Kidney glomerular epithelial cell (primary cell): ENCODE measurements at regions not wholly inside any gene's neighbourhood (a gene's known extent, or its start where the extent isn't known, plus 50 kb on each side); places are given as distances from the start of the nearest gene placed in this dataset.

Experiments used
- DNase-seq: peaks from one replicate; lab custom pipeline; 2025; lab: John Stamatoyannopoulos, UW

DNA sequence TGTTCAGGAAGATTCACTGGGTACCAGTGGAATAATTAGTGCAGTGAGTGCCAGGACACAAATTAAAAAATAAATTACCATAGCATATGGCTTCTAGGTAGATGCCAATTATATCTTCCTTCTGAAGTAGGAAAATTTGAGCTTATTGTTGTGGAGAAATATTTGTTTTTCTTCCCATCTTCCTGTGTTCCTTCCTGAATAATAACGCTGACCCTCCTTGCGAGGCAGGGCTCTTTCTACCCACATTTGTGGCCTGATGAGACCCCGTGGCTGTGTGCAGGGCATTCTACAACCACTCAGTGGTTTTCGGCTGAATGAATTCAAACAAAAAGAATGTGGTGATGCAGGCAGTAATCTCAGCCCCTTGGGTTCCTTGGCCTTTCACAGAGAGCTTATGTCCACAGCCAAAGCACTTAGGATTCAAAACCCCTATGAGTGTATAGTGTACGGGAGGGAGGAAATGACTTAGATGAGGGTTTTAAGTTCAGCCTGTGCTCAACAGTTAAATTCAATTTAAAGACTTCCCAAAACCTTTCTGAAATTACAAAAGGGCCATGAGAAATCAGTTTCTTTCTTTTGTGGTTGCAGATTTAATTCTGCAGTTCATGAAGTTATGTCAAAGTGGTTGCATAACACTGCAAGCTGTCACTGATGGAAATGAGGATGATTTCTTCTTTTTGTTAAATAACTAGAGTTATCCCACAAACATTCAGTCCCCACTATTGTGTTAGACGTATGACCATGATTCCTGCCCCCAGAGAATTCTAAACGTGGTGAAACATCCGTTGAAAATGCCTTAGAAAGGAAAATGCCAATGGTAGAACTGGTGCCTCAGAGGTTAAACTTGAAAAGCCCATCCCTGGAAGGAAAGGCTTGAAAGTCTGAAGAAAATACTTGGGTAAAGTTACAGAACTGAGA is 255.3 kb downstream of the FZD1 start:
- DNase-seq: peak; percentile 10

DNA sequence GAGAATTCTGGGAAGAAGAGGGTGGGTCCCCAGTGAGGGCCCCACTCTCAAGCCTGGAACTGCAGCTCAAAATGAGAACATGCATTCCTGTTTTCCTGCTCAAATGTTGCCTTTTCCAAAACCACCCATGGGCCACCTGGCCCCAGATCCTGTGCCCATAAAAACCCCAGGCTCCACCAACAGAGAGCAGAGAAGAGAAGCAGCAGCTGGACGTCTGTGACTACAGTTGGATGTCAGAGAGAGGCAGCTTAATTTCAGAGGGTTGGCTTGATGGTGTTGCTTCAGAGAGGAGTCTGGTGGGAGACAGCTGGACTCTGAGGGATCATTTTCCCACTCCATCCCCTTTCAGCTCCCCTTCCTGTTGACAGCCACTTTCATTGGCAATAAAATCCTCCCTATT is 256.4 kb downstream of the FZD1 start:
- no peak for DNase-seq

DNA sequence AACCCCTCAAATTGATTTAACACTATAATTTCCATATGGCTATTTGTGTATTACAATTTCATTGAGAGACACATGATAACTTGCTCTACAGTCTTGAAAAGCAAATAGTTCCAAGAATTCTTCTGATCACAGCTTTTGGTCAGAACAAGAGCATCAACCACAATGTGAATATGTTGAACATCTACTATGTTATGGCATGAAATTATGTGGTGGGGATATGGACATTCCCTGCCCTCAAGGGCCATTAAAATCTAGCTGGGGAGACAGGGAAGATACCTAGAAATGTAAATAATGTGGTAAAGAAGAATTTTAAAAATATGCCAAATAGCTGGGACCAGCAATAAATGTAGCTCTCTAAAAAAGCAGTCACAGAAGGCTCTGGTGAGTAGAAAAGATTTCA is 262.2 kb downstream of the FZD1 start:
- DNase-seq: no peak

DNA sequence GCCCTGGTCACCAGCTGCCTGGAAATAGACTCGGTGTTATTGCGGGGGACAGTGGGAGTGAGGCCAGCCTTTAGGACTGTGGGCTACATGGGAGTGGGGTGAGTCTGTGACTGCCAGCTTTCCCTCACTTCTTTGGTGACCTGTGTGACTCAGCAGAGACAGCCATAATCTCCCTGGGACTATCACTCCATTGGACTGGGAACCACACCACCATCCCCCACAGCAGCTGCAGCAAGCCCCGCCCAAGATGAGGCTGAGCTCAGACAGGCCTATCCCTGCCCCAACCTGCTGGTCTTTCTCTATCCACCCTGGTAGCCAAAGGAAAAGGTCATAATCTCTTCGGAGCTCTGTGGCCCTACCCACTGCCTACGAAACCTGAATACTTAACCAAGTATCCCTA is 263.2 kb downstream of the FZD1 start:
- no peak for DNase-seq

DNA sequence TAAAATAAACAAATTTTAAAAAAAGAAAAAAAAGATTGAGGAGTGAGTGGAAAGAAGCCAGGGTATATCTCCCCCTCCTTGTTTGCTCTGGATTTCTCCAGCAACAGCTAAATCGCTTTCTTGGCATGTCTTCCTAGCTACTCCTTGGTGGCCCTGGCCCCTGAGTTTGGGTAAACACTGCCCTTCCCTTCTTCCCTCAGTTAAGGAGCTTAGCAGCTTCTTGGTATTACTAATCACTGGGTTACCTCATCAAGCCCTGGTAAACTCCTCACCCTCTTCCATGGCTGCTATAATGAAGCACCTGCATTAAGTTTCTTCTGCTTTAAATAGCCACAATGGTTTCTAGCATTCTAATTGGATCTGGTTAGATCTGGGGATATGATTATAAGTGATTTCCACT is 269.8 kb downstream of the FZD1 start:
- no peak for DNase-seq

DNA sequence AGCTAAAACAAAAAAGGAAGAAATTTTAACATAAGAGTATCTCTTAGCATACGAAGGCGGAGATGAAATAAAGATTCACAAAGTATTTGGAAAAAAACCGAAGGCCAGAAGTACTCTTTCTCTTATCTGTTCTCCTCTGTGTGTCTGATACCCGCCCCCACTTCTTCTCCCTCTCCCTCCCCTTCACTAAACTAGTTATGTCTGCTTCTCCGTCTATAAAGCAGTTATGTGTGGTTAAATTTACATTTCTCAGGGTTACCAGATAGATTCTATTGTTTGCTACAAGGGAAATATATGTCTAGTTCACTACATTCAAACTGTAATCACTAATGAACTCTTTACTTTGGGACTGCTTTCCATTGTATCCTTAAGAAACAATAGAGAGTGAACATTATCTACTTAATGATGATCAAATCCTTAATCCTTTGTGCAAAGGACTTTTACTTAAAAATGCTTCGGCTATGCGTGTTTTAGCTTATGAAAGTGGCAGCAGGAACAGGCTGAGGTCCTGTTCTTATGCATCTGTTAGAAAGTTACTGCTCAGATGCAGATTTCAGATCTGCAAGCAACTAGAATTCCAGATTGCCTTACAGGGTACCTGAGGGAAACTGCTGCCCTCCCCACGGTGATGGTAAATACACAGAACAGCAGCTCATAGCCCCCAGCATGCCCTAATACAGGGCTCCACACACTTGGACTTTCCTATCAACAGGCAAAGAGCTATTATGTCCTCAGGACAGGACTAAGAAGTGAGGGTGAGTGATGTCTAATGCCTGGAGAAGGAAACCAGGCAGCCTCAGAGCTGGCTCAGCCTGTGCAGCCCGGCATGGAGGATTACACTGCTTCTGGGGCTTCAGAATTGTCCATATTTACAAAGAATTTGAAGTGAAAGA is 273.3 kb downstream of the FZD1 start:
- no peak for DNase-seq

DNA sequence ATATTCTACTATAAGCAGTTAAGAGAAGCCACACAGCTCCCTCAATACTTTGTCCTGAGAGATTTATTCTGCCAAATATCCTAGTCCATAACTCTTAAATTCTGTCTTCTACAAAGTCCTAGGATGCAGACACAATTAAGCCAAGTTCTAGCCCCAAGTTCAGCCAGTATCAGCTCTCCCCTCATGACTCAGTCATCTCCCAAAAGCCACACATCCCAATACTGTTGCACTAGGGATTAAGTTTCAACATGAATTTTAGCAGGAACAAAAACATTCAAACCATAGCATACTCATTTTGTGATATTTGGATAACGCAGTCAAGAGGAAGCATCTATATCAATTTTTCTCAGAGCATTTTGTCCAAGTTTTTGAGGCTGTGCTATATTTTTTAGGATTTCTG is 277.4 kb downstream of the FZD1 start:
- no peak for DNase-seq

DNA sequence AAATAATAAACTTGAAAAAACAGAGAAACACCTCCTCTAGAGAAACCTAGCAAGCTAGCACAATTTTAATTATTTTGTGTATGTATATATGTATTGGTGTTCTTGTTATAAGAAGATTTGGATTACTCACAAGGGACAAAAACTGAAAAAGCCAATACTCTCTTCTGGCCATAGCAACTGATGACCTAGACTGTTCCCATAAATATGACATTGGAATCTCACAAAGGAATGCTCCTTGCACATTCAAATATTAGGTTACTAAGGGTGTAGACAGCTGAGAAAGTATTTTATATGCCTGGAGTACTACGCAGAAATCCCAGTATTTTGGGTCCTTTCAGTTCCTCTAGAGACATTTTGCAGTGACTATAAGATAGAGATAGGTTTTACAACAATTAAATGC is 279.4 kb downstream of the FZD1 start:
- DNase-seq: no peak

DNA sequence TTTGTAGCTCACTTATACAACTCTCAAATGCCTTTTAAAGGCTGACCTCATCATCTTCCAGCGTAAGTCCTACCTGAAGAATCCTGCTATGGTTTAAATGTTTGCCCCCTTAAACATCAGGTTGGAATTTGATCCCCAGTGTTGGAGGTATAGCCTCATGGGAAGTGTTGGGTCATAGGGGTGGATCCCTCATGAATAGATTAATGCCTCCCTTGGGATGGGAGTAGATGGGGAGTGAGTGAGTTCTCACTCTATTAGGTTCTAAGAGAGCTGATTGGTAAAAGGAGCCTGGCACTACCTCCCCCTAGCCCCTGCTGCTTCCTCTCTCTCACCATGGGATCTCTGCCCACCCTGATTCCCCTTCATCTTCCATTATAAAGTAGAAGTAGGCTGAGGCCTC is 285.6 kb downstream of the FZD1 start:
- DNase-seq: no peak

DNA sequence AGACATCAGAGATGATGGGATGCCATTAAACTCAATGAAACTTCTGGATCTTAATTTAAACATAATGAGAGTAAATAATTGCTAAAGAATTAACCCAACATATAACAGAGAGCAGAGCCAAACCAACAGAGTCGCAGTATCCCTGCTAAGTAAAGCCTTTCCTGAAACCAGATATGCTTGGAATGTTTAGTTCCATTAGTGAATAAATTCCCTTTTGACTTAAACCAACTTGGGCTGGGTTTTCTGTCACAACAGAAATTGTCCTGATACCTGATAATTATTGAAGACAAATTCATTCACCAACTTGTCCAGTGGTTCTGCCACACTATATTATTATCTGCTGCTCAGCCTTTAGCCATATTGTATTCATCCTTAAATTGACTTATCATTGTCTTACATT is 286.7 kb downstream of the FZD1 start:
- DNase-seq: no peak

DNA sequence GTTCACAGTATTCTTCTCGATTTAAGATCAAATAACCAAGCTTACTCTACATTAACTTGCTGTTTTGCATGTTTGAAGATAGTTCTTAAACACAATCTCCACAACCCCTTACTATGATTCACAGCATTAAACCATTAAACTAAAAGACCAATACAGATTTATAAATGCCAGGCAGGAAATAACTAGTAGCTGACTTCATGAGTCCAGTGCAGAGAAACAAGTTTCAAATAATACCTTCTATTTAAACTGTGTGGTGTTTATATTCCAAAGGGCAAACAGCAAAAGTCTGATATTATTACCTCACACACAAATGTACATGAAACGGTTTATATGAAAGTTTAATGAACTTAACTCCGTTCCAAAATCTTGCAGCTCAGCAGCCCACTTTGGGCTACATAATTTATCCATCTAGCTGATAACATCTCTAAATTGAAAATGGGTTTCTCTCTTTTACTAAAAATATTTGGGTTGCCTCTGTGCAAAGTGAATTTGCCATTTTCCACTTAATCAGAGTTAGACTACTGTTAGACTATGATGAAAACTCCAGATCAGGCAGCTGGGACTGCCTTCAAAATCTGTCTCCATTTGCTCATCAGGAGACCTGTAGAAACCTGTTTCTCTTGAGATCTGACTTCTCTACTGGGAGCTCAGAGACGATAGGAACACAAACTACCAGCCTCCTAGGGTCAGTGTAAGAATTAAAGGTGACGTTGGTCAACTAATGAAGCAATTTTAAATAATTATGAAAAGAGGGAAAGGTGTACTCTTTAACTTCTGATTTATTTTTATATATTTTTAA is 287.3 kb downstream of the FZD1 start:
- DNase-seq: no peak

DNA sequence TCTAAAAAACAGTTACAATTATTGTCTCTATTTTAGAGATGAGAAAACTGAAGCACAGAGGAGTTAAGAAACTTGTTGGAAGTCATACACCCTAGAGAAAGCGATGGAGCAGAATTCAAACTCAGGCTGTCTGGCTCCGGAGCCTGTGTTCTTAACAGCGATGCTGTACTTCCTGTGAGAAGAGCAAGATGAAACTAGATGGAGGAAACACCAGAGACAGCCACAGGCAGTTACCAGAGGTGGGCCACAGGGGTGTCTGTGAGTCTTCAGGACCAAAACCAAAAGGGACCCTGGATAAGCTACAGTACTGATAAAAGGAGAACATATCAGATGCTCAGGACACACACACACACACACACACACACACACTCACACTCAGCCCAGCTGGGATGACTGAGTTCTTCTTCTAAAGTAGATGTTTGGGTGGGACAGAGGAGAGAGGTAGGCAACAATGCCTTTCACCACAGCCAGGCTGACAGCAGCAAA is 289.2 kb downstream of the FZD1 start:
- DNase-seq: no peak

DNA sequence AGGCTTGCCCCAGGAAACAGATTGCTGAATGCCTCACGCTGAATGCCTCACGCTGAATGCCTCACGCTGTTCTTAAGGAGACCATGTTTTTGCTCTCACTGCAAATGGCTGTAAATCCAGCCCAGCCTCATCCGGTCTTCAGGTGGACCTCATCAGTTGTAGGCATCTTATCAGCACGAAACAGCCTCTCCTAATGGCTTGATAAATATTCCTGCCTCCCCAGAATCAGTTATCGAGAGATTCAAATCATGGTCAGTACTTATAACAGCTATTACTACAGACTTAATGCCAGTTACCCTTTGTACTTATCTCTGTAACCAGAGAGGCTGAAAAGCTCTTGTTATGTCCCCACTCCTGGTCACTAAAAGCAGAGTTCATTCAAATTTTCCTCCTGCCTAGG is 290.6 kb downstream of the FZD1 start:
- no peak for DNase-seq

DNA sequence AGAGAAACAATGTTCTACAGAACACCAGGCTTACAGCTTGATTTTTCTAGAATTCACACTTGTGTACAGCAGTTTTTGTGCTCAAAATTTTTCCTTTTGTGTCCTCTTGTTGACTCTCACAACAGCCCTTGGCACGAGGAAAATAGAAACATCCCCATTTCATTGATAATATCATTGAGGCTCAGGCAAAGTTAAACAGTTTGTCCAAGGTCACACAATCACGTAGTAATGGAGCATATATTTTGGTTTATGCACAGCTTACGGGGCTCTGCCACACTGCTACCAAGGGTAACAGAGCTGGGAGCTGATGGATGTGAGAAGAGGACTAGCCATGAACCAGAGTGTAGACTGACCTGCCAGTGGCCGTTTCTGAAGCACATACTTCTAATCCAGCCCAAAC is 292.0 kb downstream of the FZD1 start:
- DNase-seq: no peak

DNA sequence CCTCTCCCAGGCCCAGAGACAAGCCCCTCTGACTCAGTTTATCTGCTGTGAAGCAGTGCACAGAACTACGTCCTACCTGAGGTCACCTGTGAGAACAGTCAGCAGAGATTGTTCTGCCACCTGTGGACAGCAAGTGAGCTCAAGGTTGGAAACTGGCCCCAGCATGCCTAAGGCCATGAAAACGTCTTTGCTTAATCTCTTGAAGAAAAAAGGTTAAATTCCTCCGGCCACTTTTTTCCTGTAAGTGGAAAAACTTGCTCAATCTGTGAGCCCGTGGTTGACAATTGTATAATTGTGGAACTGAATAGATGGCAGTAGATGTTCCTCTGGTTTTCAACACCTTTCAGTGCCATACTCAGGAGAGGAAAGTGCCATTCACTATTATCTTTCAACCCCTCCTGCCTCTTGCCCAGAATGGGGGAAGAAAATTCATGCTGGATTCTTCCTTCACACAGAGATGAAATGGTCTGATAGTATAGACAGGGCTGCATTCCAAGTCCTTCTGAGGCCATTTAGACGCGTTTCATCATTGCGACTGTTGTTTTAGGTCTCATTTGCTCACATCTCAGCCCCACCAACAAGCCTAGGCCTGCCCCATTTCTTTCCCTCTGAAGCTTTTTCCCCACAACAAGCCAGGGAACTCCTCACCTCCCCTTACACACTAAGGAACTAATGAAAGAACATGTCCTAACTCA is 292.9 kb downstream of the FZD1 start:
- DNase-seq: no peak

DNA sequence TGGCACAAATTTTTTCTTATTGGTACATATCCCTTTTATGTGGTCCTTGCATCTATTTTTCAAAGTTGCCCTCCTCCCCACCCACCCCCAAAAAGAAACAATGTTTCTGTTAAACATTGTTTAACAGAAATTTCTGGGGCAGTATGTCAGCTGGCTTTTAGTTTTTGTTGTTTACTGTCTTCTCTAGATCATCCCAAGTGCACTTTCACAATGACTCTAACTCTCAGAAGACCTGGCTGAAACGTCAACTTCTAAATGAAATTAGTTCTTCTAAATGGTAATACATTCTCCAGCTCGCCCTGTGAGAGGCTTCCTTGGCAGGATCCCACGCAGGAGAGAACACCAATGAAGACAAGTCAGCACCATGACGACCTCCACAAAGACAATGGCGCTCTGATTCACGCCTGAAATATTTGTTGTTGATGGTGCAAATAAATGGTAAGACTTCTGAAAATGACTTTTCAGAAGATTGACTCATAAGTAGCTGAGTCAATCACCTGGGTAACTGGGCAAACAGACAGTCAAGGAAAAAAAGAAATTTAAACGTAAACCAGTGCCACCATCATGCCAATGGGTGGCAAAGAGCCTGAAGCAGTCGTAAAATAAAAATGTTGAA is 293.7 kb downstream of the FZD1 start:
- DNase-seq: peak; percentile 93

DNA sequence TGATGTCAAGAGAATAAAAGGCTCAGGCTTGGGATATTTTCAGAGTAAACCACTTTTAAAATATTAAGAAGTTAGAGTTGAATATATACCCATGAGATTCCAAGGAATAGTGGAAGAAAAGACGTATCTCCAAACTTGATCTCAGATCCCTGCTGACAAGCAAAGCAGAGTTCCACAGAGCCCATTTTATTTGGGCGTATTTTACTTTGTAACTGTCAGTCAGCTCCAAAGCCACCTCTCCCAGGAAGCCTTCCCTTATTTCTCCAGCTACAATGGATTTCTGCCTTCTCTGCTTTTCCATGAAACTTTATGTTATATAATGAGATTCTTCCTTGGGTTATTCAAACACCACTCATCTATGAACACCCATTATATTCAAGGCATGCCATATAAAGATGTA is 295.7 kb downstream of the FZD1 start:
- no peak for DNase-seq

DNA sequence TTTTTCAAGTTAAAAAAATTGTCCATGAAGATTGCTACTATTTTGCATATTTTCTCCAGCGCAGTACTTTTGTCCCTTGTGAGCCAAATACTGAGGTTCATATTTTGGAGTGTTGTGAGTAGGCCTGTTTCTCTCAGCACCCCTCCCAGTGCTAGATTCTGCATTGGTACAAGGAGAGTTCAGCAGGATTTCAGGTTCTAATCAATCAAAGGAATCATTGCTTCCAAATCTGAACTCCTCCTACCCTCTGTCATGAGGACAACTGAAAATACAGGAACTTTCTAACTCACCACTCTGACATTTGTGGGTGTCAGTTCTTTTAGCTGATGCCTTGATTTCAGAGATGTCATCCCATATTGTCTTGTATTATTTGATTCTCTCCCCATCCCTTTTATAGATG is 299.9 kb downstream of the FZD1 start:
- no peak for DNase-seq

DNA sequence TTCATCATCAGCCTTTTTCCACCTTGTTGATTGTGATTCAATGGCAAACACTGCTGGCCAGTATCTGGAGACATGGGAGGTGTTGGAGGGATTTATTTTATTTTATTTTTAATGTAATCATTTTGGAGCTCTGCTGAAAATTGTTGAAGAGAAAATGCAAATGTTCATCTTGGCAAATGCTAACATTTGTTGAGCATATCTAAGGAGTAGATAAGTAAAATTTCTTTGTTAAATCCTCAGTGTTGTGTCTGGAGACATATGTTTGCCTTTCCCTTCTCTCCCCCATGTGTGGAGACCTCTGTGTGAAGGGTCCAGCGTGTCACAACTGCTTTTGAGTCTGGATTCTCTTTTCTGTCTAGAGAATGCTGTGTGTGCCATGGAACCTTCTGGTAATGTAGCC is 300.3 kb downstream of the FZD1 start:
- no peak for DNase-seq

DNA sequence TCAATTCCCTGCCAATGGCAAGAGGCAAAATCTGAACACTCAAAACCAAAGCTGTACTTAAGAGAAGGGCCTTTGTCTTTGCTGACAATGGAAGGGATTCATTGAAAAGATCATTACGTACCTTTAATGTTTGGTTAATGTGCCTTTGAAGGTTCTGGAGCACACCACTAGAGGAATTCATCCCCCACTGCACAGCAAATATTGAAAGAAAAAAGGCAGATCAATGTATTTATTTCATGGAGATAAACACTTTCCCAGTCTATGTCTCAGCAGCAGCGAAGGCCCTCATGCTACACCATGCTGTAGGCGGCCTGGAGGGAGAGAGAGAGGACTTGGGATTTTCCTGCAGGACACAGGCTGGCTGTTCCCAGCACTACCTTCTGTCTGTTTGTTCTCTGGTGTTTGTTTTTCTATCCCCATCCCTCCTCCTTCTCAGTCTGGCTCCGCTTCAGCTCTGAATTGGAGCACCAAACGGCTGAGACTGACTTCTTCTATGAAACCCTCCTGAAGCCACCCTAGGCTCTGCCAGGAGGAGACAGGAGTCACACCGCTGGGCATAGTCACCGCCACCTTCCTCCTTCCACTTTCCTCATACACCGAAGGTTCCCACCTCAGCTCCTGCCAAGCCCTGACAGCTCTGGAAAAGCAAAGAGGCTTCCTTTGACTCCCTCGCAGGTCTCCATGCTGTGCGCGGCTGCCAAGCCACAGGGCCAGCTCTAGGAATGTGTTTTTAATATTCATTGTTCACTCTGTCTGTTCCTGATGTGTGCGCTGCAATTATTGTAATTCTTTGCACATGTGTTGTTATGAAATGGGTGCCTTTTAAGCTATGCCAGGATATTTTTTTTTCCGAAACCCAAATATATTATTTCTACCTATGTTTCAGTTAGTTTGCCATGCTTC is 301.5 kb downstream of the FZD1 start:
- no peak for DNase-seq
